HFFc6 (cell line): ENCODE measurements at regions not wholly inside any gene's neighbourhood (a gene's known extent, or its start where the extent isn't known, plus 50 kb on each side); places are given as distances from the start of the nearest gene placed in this dataset.

Source experiments
- DNase-seq: peaks from one replicate; pipeline ENCODE4 v3.0.0-alpha.2; 2018
- H3K27ac Mint-ChIP-seq: 2 replicates; pipeline ENCODE4 v1.8.0; 2020; ENCODE audit warnings: mild to moderate bottlenecking, mixed read lengths
- H3K27me3 Mint-ChIP-seq: 2 replicates; pipeline ENCODE4 v1.8.0; 2021; ENCODE audit warnings: mild to moderate bottlenecking, moderate library complexity, mixed read lengths; ENCODE audit not compliant: insufficient read depth
- H3K36me3 Mint-ChIP-seq: 2 replicates; pipeline ENCODE4 v1.8.0; 2021; ENCODE audit warnings: low read depth, mixed read lengths
- H3K4me1 Mint-ChIP-seq: 2 replicates; pipeline ENCODE4 v1.8.0; 2020; ENCODE audit warnings: low read depth, mixed read lengths
- H3K4me3 Mint-ChIP-seq: 2 replicates; pipeline ENCODE4 v1.8.0; 2020; ENCODE audit warnings: mild to moderate bottlenecking, moderate library complexity, mixed read lengths
- H3K9me3 Mint-ChIP-seq: 2 replicates; pipeline ENCODE4 v1.8.0; 2020; ENCODE audit warnings: mild to moderate bottlenecking, mixed read lengths
- CTCF ChIP-seq: fragments of 200-600 bp; sonication (generic); IDR thresholded peaks from 2 replicates; pipeline ENCODE4 v1.5.0; 2021; ENCODE audit warnings: antibody characterized with exemption, mild to moderate bottlenecking

DNA sequence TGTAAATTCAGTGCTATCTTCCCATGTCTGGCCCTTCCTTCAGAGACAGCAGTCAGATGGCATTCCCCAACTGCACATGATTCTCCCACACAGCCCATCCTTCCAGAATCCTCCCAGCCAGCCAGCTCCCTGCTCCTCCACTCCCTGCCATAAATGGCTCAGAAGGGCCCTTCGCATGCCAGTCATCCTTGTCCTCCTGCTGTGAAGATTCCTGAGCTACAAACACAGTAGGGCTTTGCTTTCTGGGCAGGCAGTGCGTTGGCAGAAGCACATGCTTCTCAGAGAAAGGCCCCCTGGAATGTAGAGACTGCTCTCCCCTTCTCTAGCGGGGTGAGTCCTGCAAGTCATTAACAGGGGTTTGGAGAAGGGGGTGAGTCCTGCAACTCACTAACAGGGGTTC, 71.9 kb downstream of the TEX51 start:
- Mint-ChIP-seq H3K4me3 (no peak overlapping the region), H3K36me3 (no peaks in the 10 kb centered on the region), H3K9me3 (no peaks in the 10 kb centered on the region), H3K4me1 (no peaks in the 10 kb centered on the region), H3K27ac (no peak overlapping the region), H3K27me3 (peaks cover 38% of the 10 kb centered on the region)
- DNase-seq = no peak
- TF ChIP-seq CTCF = no peak

GRCh38 chr2:126971162-126971480, 72.4 kb downstream of the TEX51 start:
- Mint-ChIP-seq H3K4me3 (no peak overlapping the region), H3K27ac (no peak overlapping the region), H3K4me1 (no peaks in the 10 kb centered on the region), H3K36me3 (no peaks in the 10 kb centered on the region), H3K9me3 (no peaks in the 10 kb centered on the region), H3K27me3 (peaks cover 38% of the 10 kb centered on the region)
- no peak for TF ChIP-seq CTCF
- no peak for DNase-seq

DNA sequence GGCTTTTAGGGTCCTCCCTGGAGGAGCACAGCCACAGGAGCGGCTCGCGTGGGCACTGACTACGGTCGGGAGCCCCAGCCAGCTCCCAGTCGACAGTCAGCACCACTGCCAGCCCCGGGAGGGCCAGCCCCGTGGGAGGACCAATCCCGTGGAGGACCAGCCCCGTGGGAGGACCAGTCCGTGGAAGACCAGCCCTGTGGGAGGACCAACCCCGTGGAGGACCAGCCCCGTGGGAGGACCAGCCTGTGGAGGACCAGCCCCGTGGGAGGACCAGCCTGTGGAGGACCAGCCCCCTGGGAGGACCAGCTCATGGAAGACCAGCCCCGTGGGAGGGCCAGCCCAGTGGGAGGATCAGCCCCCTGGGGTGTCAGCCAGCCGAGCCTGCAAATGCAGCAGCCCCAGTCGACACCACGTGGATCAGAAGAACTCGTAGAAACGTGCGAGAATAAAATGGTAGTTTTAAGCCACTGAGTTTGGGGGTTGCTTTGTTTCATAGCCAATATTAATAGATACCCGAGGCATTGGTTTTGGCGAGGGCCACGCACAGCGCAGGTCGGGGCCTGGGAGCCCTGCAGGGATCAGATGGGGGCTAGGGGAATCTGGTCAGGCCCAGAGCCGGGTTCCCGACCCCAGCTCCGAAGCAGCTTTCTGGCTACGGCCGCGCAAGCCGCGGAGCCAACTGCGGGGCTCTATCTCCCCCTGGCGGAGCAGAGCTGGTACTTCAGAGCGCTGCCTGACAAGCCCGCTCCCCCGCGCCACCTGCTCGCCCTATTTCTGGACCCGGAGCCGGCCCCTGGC, 73.0 kb downstream of the TEX51 start:
- Mint-ChIP-seq H3K36me3 (no peaks in the 10 kb centered on the region), H3K9me3 (no peaks in the 10 kb centered on the region), H3K4me1 (no peaks in the 10 kb centered on the region), H3K27ac (no peak overlapping the region; the same call in 1 of the 2 replicates), H3K27me3 (peaks cover 39% of the 10 kb centered on the region), H3K4me3 (peak overlapping the region; percentile 80)
- peak; percentile 95 for TF ChIP-seq CTCF
- peak; percentile 38 for DNase-seq

DNA sequence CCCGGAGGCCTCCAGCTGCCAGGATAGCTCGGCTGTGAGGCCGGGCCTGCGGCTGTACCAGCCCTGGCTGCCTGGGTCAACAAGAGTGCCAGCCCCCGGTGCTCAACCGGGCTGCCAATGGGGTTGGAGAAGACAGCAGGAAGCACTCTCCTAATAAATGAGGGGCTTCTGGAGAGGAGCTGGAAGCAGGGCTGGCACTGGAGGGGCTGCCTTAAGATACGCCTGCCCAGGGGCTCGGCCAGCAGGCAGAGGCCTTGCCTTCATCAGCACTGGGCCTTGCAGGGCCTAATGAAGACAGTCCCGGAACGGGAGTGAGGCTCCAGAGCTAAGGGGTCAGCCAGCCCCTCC, 73.6 kb downstream of the TEX51 start:
- H3K4me3 Mint-ChIP-seq = no peak overlapping the region

DNA sequence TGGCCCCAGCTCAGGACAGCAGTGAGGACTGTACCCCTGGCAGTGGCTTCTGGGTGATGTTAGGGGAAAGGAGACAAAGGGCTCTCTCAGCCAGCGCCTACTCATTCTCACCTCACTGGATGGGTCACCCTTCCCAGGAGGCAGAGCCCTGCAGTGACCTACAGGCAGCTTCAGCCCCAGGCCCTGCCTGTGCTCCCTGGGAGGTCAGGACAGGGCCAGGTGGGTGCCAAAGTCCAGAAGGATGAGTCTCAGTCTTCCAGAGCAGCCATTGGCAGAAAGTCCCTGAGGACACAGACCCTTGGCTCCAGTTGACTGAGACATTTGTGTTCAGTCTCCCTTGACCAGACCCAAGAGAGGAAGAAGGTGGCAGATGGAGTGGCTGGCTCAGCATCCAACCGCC, 75.1 kb downstream of the TEX51 start:
- H3K4me1 Mint-ChIP-seq = no peaks in the 10 kb centered on the region
- no peak for TF ChIP-seq CTCF
- H3K27ac Mint-ChIP-seq = no peak overlapping the region
- H3K36me3 Mint-ChIP-seq = no peaks in the 10 kb centered on the region
- H3K27me3 Mint-ChIP-seq = peaks cover 39% of the 10 kb centered on the region
- H3K9me3 Mint-ChIP-seq = no peaks in the 10 kb centered on the region
- no peak for DNase-seq
- H3K4me3 Mint-ChIP-seq = no peak overlapping the region

More for the DNA sequence above, 73.6 kb downstream of the TEX51 start:
- Mint-ChIP-seq H3K4me1 (no peaks in the 10 kb centered on the region), H3K36me3 (no peaks in the 10 kb centered on the region), H3K9me3 (no peaks in the 10 kb centered on the region), H3K27ac (no peak overlapping the region), H3K27me3 (peaks cover 35% of the 10 kb centered on the region)
- TF ChIP-seq CTCF = peak; percentile 63
- DNase-seq = no peak
